Erythroblast (primary cell): ENCODE measurements at regions not wholly inside any gene's neighbourhood (a gene's known extent, or its start where the extent isn't known, plus 50 kb on each side); places are given as distances from the start of the nearest gene placed in this dataset.
"Not testable (repeated sequence)": the region's sequence is repeated elsewhere in the genome, so short reads cannot be mapped to it uniquely, and the experiment has no call there.

Source experiments
- GATA1 ChIP-seq: IDR thresholded peaks from 2 replicates; pipeline ENCODE4 v1.6.1; 2011; ENCODE audit warnings: low read depth, mild to moderate bottlenecking, control low read depth, low read length, moderate library complexity
- POLR2A ChIP-seq: IDR thresholded peaks from 2 replicates; pipeline ENCODE4 v1.6.1; 2011; ENCODE audit warnings: mild to moderate bottlenecking, low read length

GRCh38 chr9:26492608-26493521, 399.7 kb downstream of the CAAP1 start:
- not testable (repeated sequence) for TF ChIP-seq POLR2A, GATA1
